CD14-positive monocyte (primary cell): ENCODE measurements at regions not wholly inside any gene's neighbourhood (a gene's known extent, or its start where the extent isn't known, plus 50 kb on each side); places are given as distances from the start of the nearest gene placed in this dataset.

Source experiments
- DNase-seq, 3 donors: peaks; one replicate each; pipeline ENCODE4 v3.0.0-alpha.2; 2011 to 2022
- H2AFZ ChIP-seq: 2 replicates; pipeline ENCODE4 v1.6.0; 2012; ENCODE audit warnings: mild to moderate bottlenecking, low read depth, low read length, inconsistent platforms; ENCODE audit not compliant: insufficient read depth, poor library complexity, severe bottlenecking
- H3K27ac ChIP-seq, 2 donors: 1 replicate in 1 of 2; 2 replicates in 1 of 2; pipeline ENCODE4 v1.5.1; 2012 to 2013; ENCODE audit warnings: low read length in 2 of 2, control low read depth in 1 of 2, inconsistent platforms in 1 of 2, low read depth in 1 of 2, mild to moderate bottlenecking in 1 of 2
- H3K27me3 ChIP-seq, 2 donors: one replicate each; pipeline versions ENCODE4 v1.6.0 to v1.6.1; 2011 to 2013; ENCODE audit warnings: low read length in 2 of 2; ENCODE audit not compliant: control insufficient read depth in 2 of 2, insufficient read depth in 2 of 2
- H3K36me3 ChIP-seq, 2 donors: replicated peaks in 1 of 2; 1 replicate in 1 of 2; 2 replicates in 1 of 2; pipeline versions ENCODE4 v1.5.1 to v1.6.1; 2012 to 2013; ENCODE audit warnings: low read length in 2 of 2, control low read depth in 1 of 2, inconsistent platforms in 1 of 2, mild to moderate bottlenecking in 1 of 2; ENCODE audit not compliant: insufficient read depth in 2 of 2, control insufficient read depth in 1 of 2
- H3K4me1 ChIP-seq, 2 donors: 1 replicate in 1 of 2; 2 replicates in 1 of 2; pipeline versions ENCODE4 v1.5.1 to v1.6.1; 2012 to 2013; ENCODE audit warnings: low read length in 2 of 2, control low read depth in 1 of 2, inconsistent platforms in 1 of 2, mild to moderate bottlenecking in 1 of 2, moderate library complexity in 1 of 2; ENCODE audit not compliant: insufficient read depth in 2 of 2, control insufficient read depth in 1 of 2
- H3K4me2 ChIP-seq: replicated peaks from 2 replicates; pipeline ENCODE3; 2012; ENCODE audit warnings: low read length, moderate library complexity, mild to moderate bottlenecking; ENCODE audit not compliant: poor library complexity, severe bottlenecking; ENCODE audit errors: extremely low read depth
- H3K4me3 ChIP-seq, 3 experiments: fragments of 200-600 bp in 1 of 3; sonication (generic) in 1 of 3; replicated peaks in 1 of 3; 1 replicate in 2 of 3; 2 replicates in 1 of 3; pipeline ENCODE4 v1.5.1; 2011 to 2013; ENCODE audit warnings: low read length in 3 of 3, mild to moderate bottlenecking in 3 of 3, control low read depth in 2 of 3, low read depth in 2 of 3, inconsistent platforms in 1 of 3, moderate library complexity in 1 of 3
- H3K79me2 ChIP-seq: 2 replicates; pipeline ENCODE4 v1.6.0; 2012; ENCODE audit warnings: mild to moderate bottlenecking, control low read depth, inconsistent platforms, low read length, moderate library complexity; ENCODE audit not compliant: insufficient read depth
- H3K9ac ChIP-seq: 2 replicates; pipeline ENCODE4 v1.6.0; 2017; ENCODE audit warnings: low read length, mild to moderate bottlenecking; ENCODE audit not compliant: insufficient read depth, poor library complexity, severe bottlenecking
- H3K9me3 ChIP-seq, 2 donors: replicated peaks in 1 of 2; 1 replicate in 1 of 2; 2 replicates in 1 of 2; pipeline versions ENCODE4 v1.5.1 to v1.6.1; 2012 to 2013; ENCODE audit warnings: low read length in 2 of 2, control low read depth in 1 of 2; ENCODE audit not compliant: control insufficient read depth in 1 of 2, insufficient read depth in 1 of 2
- H4K20me1 ChIP-seq: 2 replicates; pipeline ENCODE4 v1.6.0; 2012; ENCODE audit warnings: mild to moderate bottlenecking, low read length, control low read depth, moderate library complexity; ENCODE audit not compliant: insufficient read depth
- H3K27ac Mint-ChIP-seq, 7 donors: one replicate each; pipeline ENCODE4 v1.8.0; 2020; ENCODE audit warnings: mild to moderate bottlenecking in 7 of 7, mixed read lengths in 7 of 7, moderate library complexity in 6 of 7, inconsistent platforms in 2 of 7
- H3K27me3 Mint-ChIP-seq, 3 donors: one replicate each; pipeline ENCODE4 v1.8.0; 2021 to 2022; ENCODE audit warnings: low read depth in 3 of 3, mild to moderate bottlenecking in 3 of 3, mixed read lengths in 3 of 3, moderate library complexity in 3 of 3, inconsistent platforms in 1 of 3
- H3K36me3 Mint-ChIP-seq, 2 donors: one replicate each; pipeline ENCODE4 v1.8.0; 2020; ENCODE audit warnings: mixed read lengths in 2 of 2, inconsistent platforms in 1 of 2, mild to moderate bottlenecking in 1 of 2
- H3K4me1 Mint-ChIP-seq: one replicate; pipeline ENCODE4 v1.8.0; 2020; ENCODE audit warnings: mild to moderate bottlenecking, mixed read lengths
- H3K4me3 Mint-ChIP-seq, 2 donors: one replicate each; pipeline ENCODE4 v1.8.0; 2020; ENCODE audit warnings: mild to moderate bottlenecking in 2 of 2, mixed read lengths in 2 of 2, moderate library complexity in 1 of 2
- H3K9me3 Mint-ChIP-seq, 7 donors: one replicate each; pipeline ENCODE4 v1.8.0; 2020 to 2022; ENCODE audit warnings: mixed read lengths in 7 of 7, mild to moderate bottlenecking in 6 of 7, moderate library complexity in 6 of 7, inconsistent platforms in 2 of 7
- WGBS: methylation state at CpG from one replicate; pipeline ENCODE4 v1.1.5; 2013; ENCODE audit warnings: missing lambda C conversion rate; ENCODE audit not compliant: insufficient coverage; 5-methylcytosine and 5-hydroxymethylcytosine counted together
- intact Hi-C, 2 donors: fragments of 100-400 bp; cut with micrococcal nuclease; formaldehyde crosslinking; loops; one replicate each; pipeline versions ENCODE4 v1.15.0 to v1.15.1; 2023
- TF ChIP-seq, protein P1 (sequence below): fragments of 200-600 bp; IDR thresholded peaks from one replicate; pipeline ENCODE4 v1.8.0; 2022; ENCODE audit warnings: antibody characterized with exemption, mild to moderate bottlenecking

DNA sequence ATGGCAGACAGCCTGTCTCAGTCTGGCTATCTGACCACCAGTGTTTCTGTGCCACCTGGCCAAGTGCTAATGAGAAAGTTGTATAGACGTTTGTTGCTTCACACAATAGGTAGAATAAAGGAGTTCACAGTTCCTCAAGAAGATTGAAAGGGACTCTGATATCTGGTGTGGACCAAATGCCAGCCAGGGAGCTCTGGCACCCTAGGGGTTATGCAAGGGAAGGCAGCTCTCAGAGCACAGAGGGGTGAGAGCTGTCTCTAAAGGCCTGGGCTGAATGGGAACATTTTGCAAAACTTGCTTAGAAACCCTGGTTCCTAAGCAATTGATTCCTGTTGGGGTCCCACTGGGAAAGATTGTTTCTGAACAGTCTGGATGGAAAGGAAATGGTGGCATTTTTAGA, 553.8 kb downstream of the EPHA4 start:
- Histone ChIP-seq H3K4me1 (no peaks in the 10 kb centered on the region), H3K36me3 (no peaks in the 10 kb centered on the region), H3K9me3 (peaks cover 0 to 2% of the 10 kb centered on the region in 2 donors), H4K20me1 (no peaks in the 10 kb centered on the region), H3K79me2 (no peaks in the 10 kb centered on the region), H3K4me3 (no peak overlapping the region), H2AFZ (no peak overlapping the region), H3K27ac (no peak overlapping the region), H3K27me3 (no peaks in the 10 kb centered on the region), H3K9ac (no peak overlapping the region), H3K4me2 (no peak overlapping the region)
- TF ChIP-seq, protein P1, sequence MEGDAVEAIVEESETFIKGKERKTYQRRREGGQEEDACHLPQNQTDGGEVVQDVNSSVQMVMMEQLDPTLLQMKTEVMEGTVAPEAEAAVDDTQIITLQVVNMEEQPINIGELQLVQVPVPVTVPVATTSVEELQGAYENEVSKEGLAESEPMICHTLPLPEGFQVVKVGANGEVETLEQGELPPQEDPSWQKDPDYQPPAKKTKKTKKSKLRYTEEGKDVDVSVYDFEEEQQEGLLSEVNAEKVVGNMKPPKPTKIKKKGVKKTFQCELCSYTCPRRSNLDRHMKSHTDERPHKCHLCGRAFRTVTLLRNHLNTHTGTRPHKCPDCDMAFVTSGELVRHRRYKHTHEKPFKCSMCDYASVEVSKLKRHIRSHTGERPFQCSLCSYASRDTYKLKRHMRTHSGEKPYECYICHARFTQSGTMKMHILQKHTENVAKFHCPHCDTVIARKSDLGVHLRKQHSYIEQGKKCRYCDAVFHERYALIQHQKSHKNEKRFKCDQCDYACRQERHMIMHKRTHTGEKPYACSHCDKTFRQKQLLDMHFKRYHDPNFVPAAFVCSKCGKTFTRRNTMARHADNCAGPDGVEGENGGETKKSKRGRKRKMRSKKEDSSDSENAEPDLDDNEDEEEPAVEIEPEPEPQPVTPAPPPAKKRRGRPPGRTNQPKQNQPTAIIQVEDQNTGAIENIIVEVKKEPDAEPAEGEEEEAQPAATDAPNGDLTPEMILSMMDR = no peak
- H3K27ac Mint-ChIP-seq = no peak overlapping the region
- H3K4me3 Mint-ChIP-seq = no peak overlapping the region
- 89% methylated on average over 1 of the region's 1 CpG for WGBS
- no peaks in the 10 kb centered on the region for H3K4me1 Mint-ChIP-seq
- no peak for DNase-seq
- no peaks in the 10 kb centered on the region for H3K36me3 Mint-ChIP-seq
- intact Hi-C loops = no loop called here
- peaks cover 0 to 11% (median 0%) of the 10 kb centered on the region in 7 donors for H3K9me3 Mint-ChIP-seq
- peaks cover 0 to 2% (median 0%) of the 10 kb centered on the region in 3 donors for H3K27me3 Mint-ChIP-seq

DNA sequence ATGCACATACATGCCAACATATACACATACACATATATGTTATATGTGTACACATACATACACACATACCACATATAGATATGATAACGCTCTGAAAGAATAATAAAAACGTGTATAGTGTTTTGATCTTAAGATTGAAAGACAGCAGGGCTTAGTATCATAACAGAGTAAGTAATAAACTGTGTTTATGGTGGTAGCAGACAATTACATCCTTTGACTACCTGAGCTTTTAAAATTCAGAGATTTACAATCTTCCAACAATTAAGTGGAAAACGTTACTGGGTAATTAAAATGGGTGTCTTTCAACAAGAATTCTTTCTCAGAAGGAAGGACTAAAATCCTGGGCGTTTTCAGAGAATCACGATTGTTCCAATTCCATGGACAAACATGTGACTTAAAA, 552.4 kb downstream of the EPHA4 start:
- no peak overlapping the region for H3K4me3 ChIP-seq

More for the DNA sequence above, 552.4 kb downstream of the EPHA4 start:
- WGBS = 100% methylated on average over 1 of the region's 5 CpGs
- intact Hi-C loops = no loop called here
- Histone ChIP-seq H3K27me3 (no peaks in the 10 kb centered on the region), H2AFZ (no peak overlapping the region), H3K36me3 (no peaks in the 10 kb centered on the region), H4K20me1 (no peaks in the 10 kb centered on the region), H3K4me2 (no peak overlapping the region), H3K4me1 (no peaks in the 10 kb centered on the region), H3K9ac (no peak overlapping the region), H3K27ac (no peak overlapping the region), H3K79me2 (no peaks in the 10 kb centered on the region), H3K9me3 (peaks cover 0 to 2% of the 10 kb centered on the region in 2 donors)
- Mint-ChIP-seq H3K9me3 (peaks cover 0 to 8% (median 0%) of the 10 kb centered on the region in 7 donors), H3K27me3 (peaks cover 0 to 2% (median 0%) of the 10 kb centered on the region in 3 donors), H3K27ac (no peak overlapping the region), H3K36me3 (no peaks in the 10 kb centered on the region), H3K4me1 (no peaks in the 10 kb centered on the region), H3K4me3 (no peak overlapping the region)
- TF ChIP-seq, protein P1 = no peak
- DNase-seq = no peak
